ENCODE measurements at regions not wholly inside any gene's neighbourhood (a gene's known extent, or its start where the extent isn't known, plus 50 kb on each side); places are given as distances from the start of the nearest gene placed in this dataset.

- TF ChIP-seq MAX (IDR thresholded peaks at IDR 0.05), result no peak
- TF ChIP-seq TEAD4 (IDR thresholded peaks at IDR 0.05), result no peak
- no peak for TF ChIP-seq EP300 (IDR thresholded peaks at IDR 0.05; ENCODE audit: borderline replicate concordance)
- TF ChIP-seq RAD21 (IDR thresholded peaks at IDR 0.05; ENCODE audit: low read depth), result no peak
- TF ChIP-seq TAF1 (IDR thresholded peaks at IDR 0.05; ENCODE audit: low read depth), result no peak
- TF ChIP-seq TCF12 (IDR thresholded peaks at IDR 0.05; ENCODE audit: low read depth), result no peak
- TF ChIP-seq YY1 (IDR thresholded peaks at IDR 0.05; ENCODE audit: low read depth), result no peak
- TF ChIP-seq CREB1 (IDR thresholded peaks at IDR 0.05; ENCODE audit: low read depth), result no peak
- TF ChIP-seq REST (IDR thresholded peaks at IDR 0.05; ENCODE audit: low read depth), result no peak
- TF ChIP-seq EGR1 (IDR thresholded peaks at IDR 0.05), result no peak
- TF ChIP-seq USF1 (IDR thresholded peaks at IDR 0.05), result no peak
- TF ChIP-seq NFIC (IDR thresholded peaks at IDR 0.05), result no peak
- no peak for TF ChIP-seq CEBPB (IDR thresholded peaks at IDR 0.05)
- no peak for TF ChIP-seq ZBTB7A (IDR thresholded peaks at IDR 0.05; ENCODE audit: low read depth)
These were observed 327.5 kb upstream of the FGF13 start for GRCh38 chrX:139039041-139039440.
